HG03025 (cell line): ENCODE measurements at regions not wholly inside any gene's neighbourhood (a gene's known extent, or its start where the extent isn't known, plus 50 kb on each side); places are given as distances from the start of the nearest gene placed in this dataset.
"Not testable (repeated sequence)": the region's sequence is repeated elsewhere in the genome, so short reads cannot be mapped to it uniquely, and the experiment has no call there.

Experiments used
- ATAC-seq: cut with Tn5 transposase; IDR thresholded peaks from one replicate; pipeline ENCODE4 v1.9.1; 2021; ENCODE audit warnings: mild to moderate bottlenecking, moderate library complexity; ENCODE audit not compliant: unreplicated experiment, low FRiP score

- ATAC-seq: no peak
These were observed 115.5 kb downstream of the EBLN2 start for GRCh38 chr3:73176941-73177340.

GRCh38 chr3:73177827-73178226 is 116.4 kb downstream of the EBLN2 start:
- no peak for ATAC-seq

- no peak for ATAC-seq
These were observed 118.1 kb downstream of the EBLN2 start for GRCh38 chr3:73179601-73180000.

GRCh38 chr3:73186741-73187140 is 125.3 kb downstream of the EBLN2 start:
- ATAC-seq: no peak

GRCh38 chr3:73187328-73187727 is 125.9 kb downstream of the EBLN2 start:
- ATAC-seq: no peak

- no peak for ATAC-seq
These were observed 127.2 kb downstream of the EBLN2 start for GRCh38 chr3:73188707-73189106.

GRCh38 chr3:73192036-73192738 is 130.7 kb downstream of the EBLN2 start:
- no peak for ATAC-seq

- ATAC-seq: not testable (repeated sequence)
These were observed 132.5 kb downstream of the EBLN2 start for GRCh38 chr3:73193943-73194342.

- no peak for ATAC-seq
These were observed 135.7 kb downstream of the EBLN2 start for GRCh38 chr3:73197187-73197586.

GRCh38 chr3:73203101-73203500 is 141.6 kb downstream of the EBLN2 start:
- no peak for ATAC-seq

- ATAC-seq: no peak
These were observed 142.2 kb downstream of the EBLN2 start for GRCh38 chr3:73203633-73204032.

GRCh38 chr3:73204841-73205240 is 143.4 kb downstream of the EBLN2 start:
- no peak for ATAC-seq

GRCh38 chr3:73206030-73206429 is 144.6 kb downstream of the EBLN2 start:
- no peak for ATAC-seq

- ATAC-seq: no peak
These were observed 146.5 kb downstream of the EBLN2 start for GRCh38 chr3:73207946-73208440.

- ATAC-seq: no peak
These were observed 149.3 kb downstream of the EBLN2 start for GRCh38 chr3:73210759-73211158.

- ATAC-seq: no peak
These were observed 151.2 kb downstream of the EBLN2 start for GRCh38 chr3:73212683-73213082.

GRCh38 chr3:73213896-73214295 is 152.4 kb downstream of the EBLN2 start:
- no peak for ATAC-seq

- no peak for ATAC-seq
These were observed 153.4 kb downstream of the EBLN2 start for GRCh38 chr3:73214846-73215245.

- ATAC-seq: no peak
These were observed 153.8 kb downstream of the EBLN2 start for GRCh38 chr3:73215281-73215680.

- no peak for ATAC-seq
These were observed 154.4 kb downstream of the EBLN2 start for GRCh38 chr3:73215901-73216300.

- ATAC-seq: no peak
These were observed 154.9 kb downstream of the EBLN2 start for GRCh38 chr3:73216310-73216709.

GRCh38 chr3:73222126-73222525 is 160.7 kb downstream of the EBLN2 start:
- no peak for ATAC-seq
